ENCODE measurements at regions not wholly inside any gene's neighbourhood (a gene's known extent, or its start where the extent isn't known, plus 50 kb on each side); places are given as distances from the start of the nearest gene placed in this dataset.

DNA sequence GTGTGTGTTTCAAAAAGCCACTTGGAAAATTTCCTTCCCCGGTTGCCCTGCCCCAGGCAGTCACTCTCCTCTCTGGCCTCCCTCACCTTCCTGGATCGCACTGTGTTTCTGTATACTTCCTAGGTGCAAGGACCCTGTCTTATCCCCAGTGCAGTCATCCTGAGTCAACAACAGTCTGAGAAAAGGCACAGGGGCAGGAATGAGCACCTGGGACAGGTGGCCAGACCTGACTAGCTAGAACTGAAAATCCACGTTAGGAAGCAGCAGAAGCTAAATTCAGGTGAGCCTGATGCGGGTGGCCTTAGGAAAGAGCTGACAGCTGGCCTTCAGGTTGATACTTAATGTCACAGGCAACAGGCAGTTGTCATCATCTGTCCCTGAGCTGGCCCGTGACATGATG is 62.9 kb upstream of the VGLL4 start:
- Histone ChIP-seq H3K4me1 (no peaks in the 10 kb centered on the region), H3K27me3 (no peaks in the 10 kb centered on the region), H3K27ac (no peak overlapping the region), H3K36me3 (ENCODE audit: low read depth, missing control alignments) (no peaks in the 10 kb centered on the region), H3K4me3 (no peak overlapping the region), H3K9me3 (no peaks in the 10 kb centered on the region)
- 95 to 97% methylated on average over 5 of the region's 5 CpGs for WGBS, 2 donors
- no peak for DNase-seq
- no peak for TF ChIP-seq POLR2A (IDR thresholded peaks at IDR 0.05)
- TF ChIP-seq, protein P1, sequence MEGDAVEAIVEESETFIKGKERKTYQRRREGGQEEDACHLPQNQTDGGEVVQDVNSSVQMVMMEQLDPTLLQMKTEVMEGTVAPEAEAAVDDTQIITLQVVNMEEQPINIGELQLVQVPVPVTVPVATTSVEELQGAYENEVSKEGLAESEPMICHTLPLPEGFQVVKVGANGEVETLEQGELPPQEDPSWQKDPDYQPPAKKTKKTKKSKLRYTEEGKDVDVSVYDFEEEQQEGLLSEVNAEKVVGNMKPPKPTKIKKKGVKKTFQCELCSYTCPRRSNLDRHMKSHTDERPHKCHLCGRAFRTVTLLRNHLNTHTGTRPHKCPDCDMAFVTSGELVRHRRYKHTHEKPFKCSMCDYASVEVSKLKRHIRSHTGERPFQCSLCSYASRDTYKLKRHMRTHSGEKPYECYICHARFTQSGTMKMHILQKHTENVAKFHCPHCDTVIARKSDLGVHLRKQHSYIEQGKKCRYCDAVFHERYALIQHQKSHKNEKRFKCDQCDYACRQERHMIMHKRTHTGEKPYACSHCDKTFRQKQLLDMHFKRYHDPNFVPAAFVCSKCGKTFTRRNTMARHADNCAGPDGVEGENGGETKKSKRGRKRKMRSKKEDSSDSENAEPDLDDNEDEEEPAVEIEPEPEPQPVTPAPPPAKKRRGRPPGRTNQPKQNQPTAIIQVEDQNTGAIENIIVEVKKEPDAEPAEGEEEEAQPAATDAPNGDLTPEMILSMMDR (IDR thresholded peaks at IDR 0.05): no peak
- intact Hi-C loops (cut with DNase I; ENCODE audit: low total_unique reads): no loop called here

DNA sequence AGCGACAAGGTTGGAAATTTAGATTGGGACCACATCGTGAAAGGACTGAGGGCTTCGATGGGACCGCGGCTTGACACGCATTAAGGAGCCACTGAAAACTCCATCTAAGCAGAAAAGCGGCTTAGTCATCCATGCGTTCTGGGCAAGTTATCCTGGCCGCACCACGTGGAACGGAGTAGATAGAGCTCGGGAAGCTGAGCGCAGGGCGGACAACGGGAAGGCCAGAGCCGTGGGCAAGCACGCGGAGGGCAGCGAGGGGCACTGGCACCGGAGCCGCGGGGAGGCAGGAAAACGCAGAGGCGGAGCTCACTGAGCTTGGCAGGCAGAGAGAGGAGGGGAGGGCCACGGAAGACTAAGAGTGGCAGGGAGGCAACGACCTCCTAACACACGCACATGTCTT is 61.3 kb upstream of the VGLL4 start:
- no peak for TF ChIP-seq POLR2A (IDR thresholded peaks at IDR 0.05)
- TF ChIP-seq, protein P1 (IDR thresholded peaks at IDR 0.05): no peak
- WGBS, 2 donors: 61 to 63% methylated on average over 27 of the region's 27 CpGs
- H3K27ac ChIP-seq: no peak overlapping the region

DNA sequence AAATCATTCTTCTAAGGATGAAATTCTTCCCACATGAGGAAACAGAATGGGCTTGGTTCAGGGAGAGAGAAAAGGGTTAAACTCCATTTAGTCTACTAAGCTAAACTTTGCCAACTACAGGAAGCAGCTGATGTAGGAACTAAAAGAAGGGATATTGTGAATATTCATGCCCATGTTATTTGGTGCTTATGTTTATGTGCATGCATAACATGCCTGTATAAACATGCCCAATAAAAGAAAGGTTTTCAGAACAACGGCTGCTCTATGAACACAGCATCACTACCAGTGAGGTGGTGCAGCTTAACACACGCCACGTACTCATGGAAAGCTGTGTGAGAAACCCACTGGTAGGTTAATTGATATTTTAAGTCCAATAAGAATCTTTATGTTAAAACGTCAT is 59.4 kb upstream of the VGLL4 start:
- 89% methylated on average over 4 of the region's 4 CpGs for WGBS, 2 donors
- TF ChIP-seq POLR2A (IDR thresholded peaks at IDR 0.05): no peak
- TF ChIP-seq, protein P1 (IDR thresholded peaks at IDR 0.05): no peak
- Histone ChIP-seq H3K36me3 (ENCODE audit: low read depth, missing control alignments) (no peaks in the 10 kb centered on the region), H3K27me3 (no peaks in the 10 kb centered on the region), H3K27ac (no peak overlapping the region), H3K9me3 (no peaks in the 10 kb centered on the region), H3K4me3 (no peak overlapping the region), H3K4me1 (no peaks in the 10 kb centered on the region)
- DNase-seq: no peak
- intact Hi-C loops (cut with DNase I; ENCODE audit: low total_unique reads): no loop called here

More for the DNA sequence above, 61.3 kb upstream of the VGLL4 start:
- Histone ChIP-seq H3K27me3 (no peaks in the 10 kb centered on the region), H3K4me3 (no peak overlapping the region), H3K4me1 (no peaks in the 10 kb centered on the region), H3K36me3 (ENCODE audit: low read depth, missing control alignments) (no peaks in the 10 kb centered on the region), H3K9me3 (no peaks in the 10 kb centered on the region)
- intact Hi-C loops (cut with DNase I; ENCODE audit: low total_unique reads): no loop called here
- DNase-seq: no peak

DNA sequence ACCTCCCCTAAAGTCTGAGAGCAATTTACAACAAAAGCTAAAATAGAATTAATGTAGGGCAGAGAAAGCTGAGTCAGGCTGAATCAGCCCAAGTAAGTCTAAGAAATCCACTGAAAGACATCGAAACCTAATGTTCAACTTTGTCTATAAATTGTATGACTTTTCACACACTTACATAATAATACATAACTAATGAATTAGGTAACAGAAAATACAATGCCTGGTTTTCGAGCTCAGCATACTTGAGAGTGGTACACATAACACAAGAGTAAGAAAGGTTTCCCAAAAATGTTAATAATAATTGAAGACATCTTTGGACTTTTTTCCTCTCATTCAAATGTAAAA is 55.3 kb upstream of the VGLL4 start:
- intact Hi-C loops (cut with DNase I; ENCODE audit: low total_unique reads): no loop called here
- Histone ChIP-seq H3K4me3 (no peak overlapping the region), H3K9me3 (no peaks in the 10 kb centered on the region), H3K27me3 (no peaks in the 10 kb centered on the region), H3K27ac (no peak overlapping the region), H3K4me1 (no peaks in the 10 kb centered on the region), H3K36me3 (ENCODE audit: low read depth, missing control alignments) (no peaks in the 10 kb centered on the region)
- 94 to 96% methylated on average over 2 of the region's 2 CpGs for WGBS, 2 donors
- TF ChIP-seq POLR2A (IDR thresholded peaks at IDR 0.05): no peak
- TF ChIP-seq, protein P1 (IDR thresholded peaks at IDR 0.05): no peak
- no peak for DNase-seq

DNA sequence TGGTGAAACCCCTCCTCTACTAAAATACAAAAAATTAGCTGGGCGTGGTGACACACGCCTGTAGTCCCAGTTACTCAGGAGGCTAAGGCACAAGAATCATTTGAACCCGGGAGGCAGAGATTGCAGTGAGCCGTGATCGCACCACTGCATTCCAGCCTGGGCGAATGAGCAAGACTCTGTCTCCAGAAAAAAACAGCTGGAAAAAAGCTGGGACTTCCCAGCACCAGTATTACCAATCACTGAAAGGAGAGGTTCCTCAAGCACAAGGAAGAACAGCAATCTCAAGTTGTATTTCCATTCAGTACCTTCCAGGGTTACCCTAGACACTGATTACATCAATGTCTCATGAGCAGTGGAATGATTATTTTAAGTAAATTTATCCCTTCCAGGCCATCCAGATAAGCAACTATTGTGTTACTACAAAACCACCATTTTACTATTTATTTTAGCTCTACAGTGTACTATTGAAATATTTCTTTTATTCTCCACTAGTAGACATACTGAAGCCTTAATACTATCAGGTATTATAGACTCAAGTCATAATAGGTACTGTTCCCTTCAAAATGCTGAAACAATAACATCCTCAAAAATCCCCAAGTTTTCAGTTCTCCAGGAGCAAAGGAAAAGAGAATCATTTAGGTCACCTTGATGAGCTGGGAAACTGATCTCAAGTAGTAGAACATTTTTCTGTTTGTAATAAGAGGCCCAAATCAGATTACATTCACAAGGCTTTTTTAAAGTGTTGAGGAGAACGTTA is 54.8 kb upstream of the VGLL4 start:
- Histone ChIP-seq H3K27me3 (no peaks in the 10 kb centered on the region), H3K27ac (no peak overlapping the region), H3K4me1 (no peaks in the 10 kb centered on the region), H3K9me3 (no peaks in the 10 kb centered on the region), H3K36me3 (ENCODE audit: low read depth, missing control alignments) (no peaks in the 10 kb centered on the region), H3K4me3 (no peak overlapping the region)
- 92 to 94% methylated on average over 7 of the region's 7 CpGs for WGBS, 2 donors
- intact Hi-C loops (cut with DNase I; ENCODE audit: low total_unique reads): no loop called here
- no peak for TF ChIP-seq POLR2A (IDR thresholded peaks at IDR 0.05)
- TF ChIP-seq, protein P1 (IDR thresholded peaks at IDR 0.05): no peak
- no peak for DNase-seq

All from testis (tissue), 2 donors.